IMR-90 (cell line): ENCODE measurements at regions not wholly inside any gene's neighbourhood (a gene's known extent, or its start where the extent isn't known, plus 50 kb on each side); places are given as distances from the start of the nearest gene placed in this dataset.
"Not testable (repeated sequence)": the region's sequence is repeated elsewhere in the genome, so short reads cannot be mapped to it uniquely, and the experiment has no call there.

Experiments used
- ATAC-seq: fragments of 200-7000 bp; cut with Tn5 transposase; 2 replicates; pipeline ENCODE4 v1.9.1; 2020; ENCODE audit warnings: low read depth, mild to moderate bottlenecking, moderate library complexity
- BruUV-seq: library from RNA; stranded (reverse); fragments of 400-500 nt; replicated peaks from 2 replicates; lab custom pipeline; 2021; lab: Mats Ljungman, UMichigan
- CTCF ChIA-PET: fragments of 300-600 bp; formaldehyde crosslinking; extraction: SDS; loops from one replicate; lab custom pipeline; 2021; ENCODE audit warnings: antibody characterized with exemption; lab: Yijun Ruan, JAX
- POLR2A ChIA-PET: fragments of 300-600 bp; sonication (Branson Sonifier 250); formaldehyde crosslinking; loops from one replicate; lab custom pipeline; 2022; ENCODE audit warnings: antibody characterized with exemption; ENCODE audit not compliant: unreplicated experiment; lab: Charles Lee
- DNase-seq: peaks from one replicate; pipeline ENCODE4 v3.0.0; 2013
- H2AFZ ChIP-seq: replicated peaks from 2 replicates; pipeline ENCODE3; 2013; ENCODE audit warnings: low read length, mild to moderate bottlenecking; ENCODE audit not compliant: poor library complexity
- H2AK5ac ChIP-seq: 2 replicates; pipeline ENCODE4 v1.6.1; 2013; ENCODE audit warnings: low read depth, low read length, inconsistent platforms
- H2AK9ac ChIP-seq: replicated peaks from 2 replicates; pipeline ENCODE3; 2013; ENCODE audit warnings: mild to moderate bottlenecking, low read depth, low read length, moderate library complexity; ENCODE audit not compliant: poor library complexity
- H2BK120ac ChIP-seq: 2 replicates; pipeline ENCODE4 v1.6.1; 2013; ENCODE audit warnings: low read depth, low read length, inconsistent platforms
- H2BK15ac ChIP-seq: 3 replicates; pipeline ENCODE4 v1.6.1; 2013; ENCODE audit warnings: low read depth, low read length, inconsistent platforms
- H2BK20ac ChIP-seq: 2 replicates; pipeline ENCODE4 v1.6.1; 2013; ENCODE audit warnings: low read depth, mild to moderate bottlenecking, inconsistent platforms, low read length, moderate library complexity
- H2BK5ac ChIP-seq: 2 replicates; pipeline ENCODE4 v1.6.1; 2013; ENCODE audit warnings: mild to moderate bottlenecking, low read depth, low read length, inconsistent platforms; ENCODE audit not compliant: poor library complexity, severe bottlenecking
- H3K14ac ChIP-seq: replicated peaks from 2 replicates; pipeline ENCODE4 v1.6.1; 2013; ENCODE audit warnings: low read depth, low read length, inconsistent platforms
- H3K18ac ChIP-seq: 2 replicates; pipeline ENCODE4 v1.6.1; 2013; ENCODE audit warnings: low read depth, low read length, control low read depth
- H3K23ac ChIP-seq: 2 replicates; pipeline ENCODE4 v1.6.1; 2013; ENCODE audit warnings: low read depth, low read length, inconsistent platforms
- H3K27ac ChIP-seq: 2 replicates; pipeline ENCODE4 v1.5.1; 2013; ENCODE audit warnings: mild to moderate bottlenecking, control low read depth, low read length; ENCODE audit not compliant: insufficient read depth
- H3K27me3 ChIP-seq: 2 replicates; pipeline ENCODE4 v1.6.1; 2013; ENCODE audit warnings: low read length; ENCODE audit not compliant: control insufficient read depth, insufficient read depth
- H3K36me3 ChIP-seq: 2 replicates; pipeline ENCODE4 v1.6.1; 2013; ENCODE audit warnings: low read length, mixed read lengths; ENCODE audit not compliant: control insufficient read depth, insufficient read depth
- H3K4ac ChIP-seq: 2 replicates; pipeline ENCODE4 v1.6.1; 2013; ENCODE audit warnings: low read depth, low read length, inconsistent platforms
- H3K4me1 ChIP-seq: 2 replicates; pipeline ENCODE4 v1.6.1; 2013; ENCODE audit warnings: low read length, mixed read lengths; ENCODE audit not compliant: control insufficient read depth, insufficient read depth
- H3K4me2 ChIP-seq: 2 replicates; pipeline ENCODE4 v1.6.1; 2013; ENCODE audit warnings: low read depth, mild to moderate bottlenecking, control low read depth, low read length, moderate library complexity
- H3K4me3 ChIP-seq: 2 replicates; pipeline ENCODE4 v1.5.1; 2013; ENCODE audit warnings: low read depth, mild to moderate bottlenecking, control low read depth, low read length, moderate library complexity; ENCODE audit not compliant: insufficient read depth
- H3K56ac ChIP-seq: 2 replicates; pipeline ENCODE4 v1.6.1; 2013; ENCODE audit warnings: low read length, inconsistent platforms; ENCODE audit not compliant: insufficient read depth; ENCODE audit errors: extremely low read depth
- H3K79me1 ChIP-seq, 2 experiments: 2 replicates each; pipeline ENCODE4 v1.6.1; 2013; ENCODE audit warnings: low read length in 2 of 2, inconsistent platforms in 1 of 2, low read depth in 1 of 2
- H3K9ac ChIP-seq: 2 replicates; pipeline ENCODE4 v1.6.1; 2013; ENCODE audit warnings: low read depth, low read length, control low read depth
- H3K9me1 ChIP-seq: 2 replicates; pipeline ENCODE4 v1.6.1; 2013; ENCODE audit warnings: low read length, inconsistent platforms; ENCODE audit not compliant: insufficient read depth
- H3K9me3 ChIP-seq: 2 replicates; pipeline ENCODE4 v1.6.1; 2013; ENCODE audit warnings: low read length; ENCODE audit not compliant: control insufficient read depth, insufficient read depth
- H4K20me1 ChIP-seq: 2 replicates; pipeline ENCODE4 v1.6.1; 2013; ENCODE audit warnings: low read length, inconsistent platforms; ENCODE audit not compliant: insufficient read depth
- H4K5ac ChIP-seq: 2 replicates; pipeline ENCODE4 v1.6.1; 2013; ENCODE audit warnings: mild to moderate bottlenecking, low read depth, low read length, control low read depth
- H4K8ac ChIP-seq, 2 experiments: 2 replicates each; pipeline ENCODE4 v1.6.1; 2013; ENCODE audit warnings: low read depth in 2 of 2, low read length in 2 of 2, control low read depth in 1 of 2, inconsistent platforms in 1 of 2
- H4K91ac ChIP-seq: 2 replicates; pipeline ENCODE4 v1.6.1; 2013; ENCODE audit warnings: low read depth, low read length, inconsistent platforms; ENCODE audit not compliant: insufficient read depth
- WGBS, 2 experiments: methylation state at CpG; one replicate each; pipeline versions ENCODE4 v1.1.5 to v1.1.7; 2013; ENCODE audit warnings: missing lambda C conversion rate in 2 of 2; ENCODE audit not compliant: insufficient read length in 1 of 2; ENCODE audit errors: extremely low coverage in 2 of 2; 5-methylcytosine and 5-hydroxymethylcytosine counted together
- dilution Hi-C: fragments of 300-500 bp; cut with HindIII; formaldehyde crosslinking; loops from one replicate; pipeline ENCODE4 v1.14.3; 2018; ENCODE audit warnings: low sequenced_read_pairs; ENCODE audit not compliant: unreplicated experiment
- in situ Hi-C: fragments of 300-500 bp; cut with MboI; formaldehyde crosslinking; loops from 3 replicates; pipeline ENCODE4 v1.14.3; 2019; ENCODE audit warnings: low sequenced_read_pairs, inconsistent platforms, mixed read lengths
- intact Hi-C: fragments of 100-400 bp; cut with micrococcal nuclease; formaldehyde crosslinking; loops from 2 replicates; pipeline ENCODE4 v1.10.0; 2022

- DNase-seq, H3K23ac ChIP-seq, H2BK120ac ChIP-seq, in situ Hi-C loops, H3K56ac ChIP-seq, H3K9me3 ChIP-seq, H2AFZ ChIP-seq, H2AK5ac ChIP-seq, H3K18ac ChIP-seq, H3K9ac ChIP-seq, H3K27ac ChIP-seq, H3K14ac ChIP-seq, H2AK9ac ChIP-seq, H3K36me3 ChIP-seq, H4K8ac ChIP-seq, H3K4me1 ChIP-seq, CTCF ChIA-PET, H4K5ac ChIP-seq, H3K4ac ChIP-seq, H3K4me2 ChIP-seq, H2BK15ac ChIP-seq, H4K20me1 ChIP-seq, POLR2A ChIA-PET, H4K91ac ChIP-seq, H3K79me1 ChIP-seq, H3K4me3 ChIP-seq, H2BK20ac ChIP-seq, H3K9me1 ChIP-seq, intact Hi-C loops, ATAC-seq, H2BK5ac ChIP-seq, H3K27me3 ChIP-seq, dilution Hi-C loops, BruUV-seq: not testable (repeated sequence)
- no CpG with 5 or more reads among the region's 5 CpGs for WGBS, 2 experiments
Observed at GRCh38 chr15:22163715-22164114, 83.4 kb downstream of the OR4M2 start.

- H3K4me3 ChIP-seq, H3K36me3 ChIP-seq, H3K4me1 ChIP-seq, H4K20me1 ChIP-seq, H4K5ac ChIP-seq, H3K27ac ChIP-seq, H2AK9ac ChIP-seq, H3K9me3 ChIP-seq, in situ Hi-C loops, H3K4me2 ChIP-seq, H3K9ac ChIP-seq, H3K56ac ChIP-seq, H2BK120ac ChIP-seq, H3K9me1 ChIP-seq, H3K79me1 ChIP-seq, H3K27me3 ChIP-seq, intact Hi-C loops, ATAC-seq, H2BK15ac ChIP-seq, H2AK5ac ChIP-seq, H4K8ac ChIP-seq, H3K4ac ChIP-seq, DNase-seq, H3K18ac ChIP-seq, H3K14ac ChIP-seq, POLR2A ChIA-PET, H2BK20ac ChIP-seq, CTCF ChIA-PET, H2BK5ac ChIP-seq, H3K23ac ChIP-seq, H2AFZ ChIP-seq, BruUV-seq, dilution Hi-C loops, H4K91ac ChIP-seq: not testable (repeated sequence)
- no CpG with 5 or more reads among the region's 3 CpGs for whole genome bisulfite sequencing, 2 experiments
Observed at GRCh38 chr15:22167521-22167920, 87.2 kb downstream of the OR4M2 start.
